Panc1 (cell line): ENCODE measurements at regions not wholly inside any gene's neighbourhood (a gene's known extent, or its start where the extent isn't known, plus 50 kb on each side); places are given as distances from the start of the nearest gene placed in this dataset.

ENCODE experiments used
- ATAC-seq: fragments of 200-7000 bp; cut with Tn5 transposase; 2 replicates; pipeline ENCODE4 v1.9.1; 2020; ENCODE audit warnings: mild to moderate bottlenecking, moderate library complexity
- BruUV-seq: library from RNA; stranded (reverse); fragments of 400-500 nt; replicated peaks from 2 replicates; lab custom pipeline; 2021; lab: Mats Ljungman, UMichigan
- CTCF ChIA-PET: fragments of 300-600 bp; sonication (Branson Sonifier 250); formaldehyde crosslinking; loops from one replicate; lab custom pipeline; 2022; ENCODE audit warnings: antibody characterized with exemption; lab: Charles Lee
- POLR2A ChIA-PET: fragments of 300-600 bp; sonication (Branson Sonifier 250); formaldehyde crosslinking; loops from one replicate; lab custom pipeline; 2022; ENCODE audit warnings: antibody characterized with exemption; lab: Charles Lee
- DNase-seq: peaks from one replicate; pipeline ENCODE4 v3.0.0-alpha.2; 2010; ENCODE audit warnings: low read depth, low spot score
- H3K27ac ChIP-seq: 2 replicates; pipeline ENCODE4 v1.5.1; 2011; ENCODE audit warnings: mild to moderate bottlenecking, low read length, inconsistent platforms
- H3K27me3 ChIP-seq: fragments of 200-500 bp; sonication (Bioruptor generic); 2 replicates; pipeline ENCODE4 v1.6.0; 2014; ENCODE audit warnings: low read length, inconsistent platforms; ENCODE audit not compliant: control insufficient read depth, insufficient read depth
- H3K36me3 ChIP-seq: fragments of 200-500 bp; sonication (Bioruptor generic); 2 replicates; pipeline ENCODE4 v1.5.1; 2014; ENCODE audit warnings: inconsistent platforms, mild to moderate bottlenecking, low read length, moderate library complexity; ENCODE audit not compliant: control insufficient read depth, insufficient read depth
- H3K4me1 ChIP-seq: 2 replicates; pipeline ENCODE4 v1.5.1; 2011; ENCODE audit warnings: inconsistent platforms, mild to moderate bottlenecking, low read length, moderate library complexity; ENCODE audit not compliant: control insufficient read depth, insufficient read depth
- H3K4me3 ChIP-seq, 2 experiments: 2 replicates each; pipeline ENCODE4 v1.5.1; 2011 to 2012; ENCODE audit warnings: low read depth in 2 of 2, low read length in 2 of 2, mild to moderate bottlenecking in 2 of 2, inconsistent platforms in 1 of 2, moderate library complexity in 1 of 2
- H3K9me3 ChIP-seq: fragments of 200-500 bp; sonication (Bioruptor generic); 2 replicates; pipeline ENCODE4 v1.5.1; 2014; ENCODE audit warnings: low read depth, mild to moderate bottlenecking, inconsistent platforms, low read length, moderate library complexity; ENCODE audit not compliant: control insufficient read depth, insufficient read depth
- CTCF ChIP-seq: fragments of 450-650 bp; IDR thresholded peaks from 2 replicates; pipeline ENCODE4 v1.5.1; 2017; ENCODE audit warnings: mild to moderate bottlenecking
- POLR2AphosphoS5 ChIP-seq: IDR thresholded peaks from 2 replicates; pipeline ENCODE4 v1.6.1; 2012; ENCODE audit warnings: mild to moderate bottlenecking, low read depth, low read length, moderate library complexity
- REST ChIP-seq, 2 experiments: IDR thresholded peaks; 2 replicates each; pipeline ENCODE4 v1.6.1; 2011 to 2012; ENCODE audit warnings: low read depth in 2 of 2, control low read depth in 1 of 2, low read length in 1 of 2, mild to moderate bottlenecking in 1 of 2, moderate library complexity in 1 of 2; ENCODE audit not compliant: insufficient read depth in 1 of 2
- SIN3A ChIP-seq: IDR thresholded peaks from 2 replicates; pipeline ENCODE4 v1.6.1; 2012; ENCODE audit warnings: low read depth, mild to moderate bottlenecking, low read length, moderate library complexity, borderline replicate concordance; ENCODE audit not compliant: insufficient read depth
- TCF7L2 ChIP-seq: IDR thresholded peaks from 2 replicates; pipeline ENCODE4 v1.6.1; 2011; ENCODE audit warnings: mild to moderate bottlenecking, low read depth, low read length, inconsistent platforms
- in situ Hi-C: cut with HindIII; loops from 2 replicates; pipeline ENCODE4 v1.10.0; 2016; ENCODE audit warnings: low sequenced_read_pairs, low pct_unique_long_range_greater_than_20kb
- intact Hi-C: fragments of 100-400 bp; cut with micrococcal nuclease; formaldehyde crosslinking; loops from one replicate; pipeline ENCODE4 v1.10.0; 2022; ENCODE audit not compliant: unreplicated experiment

GRCh38 chr2:38462121-38462661 is 85.1 kb upstream of the ATL2 start:
- H3K27ac ChIP-seq: peak overlapping the region; percentile 48; the same call in 1 of the 2 replicates
- TF ChIP-seq SIN3A (no peak), CTCF (no peak)
- H3K9me3 ChIP-seq: no peaks in the 10 kb centered on the region
- no peaks in the 10 kb centered on the region for H3K36me3 ChIP-seq
- intact Hi-C loops: no loop called here
- ATAC-seq (peak; percentile 90), DNase-seq (peak; percentile 48)
- no peak overlapping the region for H3K4me3 ChIP-seq
- POLR2A ChIA-PET: no interaction called here
- no TSS peak for BruUV-seq
- H3K4me1 ChIP-seq: no peaks in the 10 kb centered on the region
- in situ Hi-C loops: no loop called here
- no peaks in the 10 kb centered on the region for H3K27me3 ChIP-seq
- CTCF ChIA-PET: interaction anchor here (0.5 to 0.6 kb wide), 2 partner anchors 8 to 23 kb away, joined by 3 to 6 read pairs; no protein-coding TSS in a partner anchor

GRCh38 chr2:38461470-38461869 is 84.4 kb upstream of the ATL2 start:
- no peaks in the 10 kb centered on the region for H3K4me1 ChIP-seq
- no peak overlapping the region for H3K27ac ChIP-seq
- H3K9me3 ChIP-seq: no peaks in the 10 kb centered on the region
- no peaks in the 10 kb centered on the region for H3K27me3 ChIP-seq
- DNase-seq: no peak
- in situ Hi-C loops (no loop called here), intact Hi-C loops (no loop called here)
- H3K4me3 ChIP-seq: no peak overlapping the region
- CTCF ChIA-PET: no interaction called here
- POLR2A ChIA-PET: no interaction called here
- BruUV-seq: no TSS peak
- no peak for TF ChIP-seq POLR2AphosphoS5
- no peak for TF ChIP-seq TCF7L2
- no peak for TF ChIP-seq SIN3A
- TF ChIP-seq CTCF: no peak
- TF ChIP-seq REST (IDR thresholded peaks at IDR 0.05; ENCODE audit: insufficient read depth in 1 of 2, low read depth in 2 of 2, low read length in 1 of 2): no peak
- ATAC-seq: no peak
- no peaks in the 10 kb centered on the region for H3K36me3 ChIP-seq
